GM23248 (cell line): ENCODE measurements at regions not wholly inside any gene's neighbourhood (a gene's known extent, or its start where the extent isn't known, plus 50 kb on each side); places are given as distances from the start of the nearest gene placed in this dataset.

Source experiments
- EZH2 ChIP-seq: fragments of 200-600 bp; sonication (generic); IDR thresholded peaks from 2 replicates; pipeline ENCODE4 v1.6.1; 2018; ENCODE audit warnings: antibody characterized with exemption, mild to moderate bottlenecking; ENCODE audit not compliant: insufficient read depth, poor library complexity, severe bottlenecking
- EZH2phosphoT487 ChIP-seq: fragments of 200-600 bp; sonication (generic); IDR thresholded peaks from 2 replicates; pipeline ENCODE4 v1.6.1; 2018; ENCODE audit warnings: antibody characterized with exemption, moderate library complexity, mild to moderate bottlenecking, low read depth; ENCODE audit not compliant: insufficient read depth

DNA sequence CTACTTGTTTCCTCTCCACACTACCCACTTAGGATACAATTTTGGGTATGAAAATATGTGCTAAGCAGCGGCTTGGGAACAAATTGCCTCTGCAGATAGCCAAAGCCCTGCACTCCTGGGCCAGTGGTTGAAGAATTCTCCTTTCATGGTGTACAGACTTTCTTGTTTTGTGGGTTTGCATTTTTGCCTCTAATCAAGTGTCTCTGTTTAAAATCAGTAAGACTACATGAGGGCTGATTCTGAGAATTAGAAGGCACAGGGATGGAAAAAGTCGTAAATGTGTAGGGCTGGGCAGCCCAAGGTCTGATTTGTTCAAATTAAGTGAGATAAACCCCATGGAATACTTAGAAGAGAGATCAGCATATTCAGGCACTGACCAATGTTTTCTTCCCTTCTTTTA, 103.7 kb upstream of the CD180 start:
- TF ChIP-seq EZH2 (no peak), EZH2phosphoT487 (no peak)
